AG09319 (cell line): ENCODE measurements at regions not wholly inside any gene's neighbourhood (a gene's known extent, or its start where the extent isn't known, plus 50 kb on each side); places are given as distances from the start of the nearest gene placed in this dataset.

ENCODE experiments used
- DNase-seq: peaks from one replicate; pipeline ENCODE4 v3.0.0-alpha.2; 2010; ENCODE audit warnings: low read depth; ENCODE audit errors: extremely low read depth
- TF ChIP-seq, protein P1 (sequence below): IDR thresholded peaks from 2 replicates; pipeline ENCODE4 v1.5.1; 2011; ENCODE audit warnings: low read depth, mild to moderate bottlenecking, inconsistent platforms, low read length, moderate library complexity

DNA sequence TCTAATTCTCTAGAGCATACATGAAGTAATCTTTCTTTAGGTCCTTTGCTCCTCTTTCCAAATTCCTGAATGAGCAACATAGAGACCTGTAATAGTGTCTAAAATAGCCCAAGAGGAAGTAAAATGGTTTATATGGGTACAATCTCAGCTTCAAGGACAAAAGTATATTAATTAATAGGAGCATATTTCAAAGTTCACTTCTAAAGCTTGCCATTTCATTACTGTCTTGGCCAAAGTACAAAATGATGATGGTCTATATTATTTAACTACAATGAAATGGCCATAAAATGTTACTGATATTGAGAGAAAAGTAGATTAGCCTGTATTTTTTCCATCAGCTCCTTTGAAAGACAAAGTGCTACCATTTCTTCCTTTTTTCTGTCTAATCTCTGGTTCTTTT, 410.4 kb upstream of the NOVA1 start:
- DNase-seq = no peak
- TF ChIP-seq, protein P1, sequence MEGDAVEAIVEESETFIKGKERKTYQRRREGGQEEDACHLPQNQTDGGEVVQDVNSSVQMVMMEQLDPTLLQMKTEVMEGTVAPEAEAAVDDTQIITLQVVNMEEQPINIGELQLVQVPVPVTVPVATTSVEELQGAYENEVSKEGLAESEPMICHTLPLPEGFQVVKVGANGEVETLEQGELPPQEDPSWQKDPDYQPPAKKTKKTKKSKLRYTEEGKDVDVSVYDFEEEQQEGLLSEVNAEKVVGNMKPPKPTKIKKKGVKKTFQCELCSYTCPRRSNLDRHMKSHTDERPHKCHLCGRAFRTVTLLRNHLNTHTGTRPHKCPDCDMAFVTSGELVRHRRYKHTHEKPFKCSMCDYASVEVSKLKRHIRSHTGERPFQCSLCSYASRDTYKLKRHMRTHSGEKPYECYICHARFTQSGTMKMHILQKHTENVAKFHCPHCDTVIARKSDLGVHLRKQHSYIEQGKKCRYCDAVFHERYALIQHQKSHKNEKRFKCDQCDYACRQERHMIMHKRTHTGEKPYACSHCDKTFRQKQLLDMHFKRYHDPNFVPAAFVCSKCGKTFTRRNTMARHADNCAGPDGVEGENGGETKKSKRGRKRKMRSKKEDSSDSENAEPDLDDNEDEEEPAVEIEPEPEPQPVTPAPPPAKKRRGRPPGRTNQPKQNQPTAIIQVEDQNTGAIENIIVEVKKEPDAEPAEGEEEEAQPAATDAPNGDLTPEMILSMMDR = no peak

DNA sequence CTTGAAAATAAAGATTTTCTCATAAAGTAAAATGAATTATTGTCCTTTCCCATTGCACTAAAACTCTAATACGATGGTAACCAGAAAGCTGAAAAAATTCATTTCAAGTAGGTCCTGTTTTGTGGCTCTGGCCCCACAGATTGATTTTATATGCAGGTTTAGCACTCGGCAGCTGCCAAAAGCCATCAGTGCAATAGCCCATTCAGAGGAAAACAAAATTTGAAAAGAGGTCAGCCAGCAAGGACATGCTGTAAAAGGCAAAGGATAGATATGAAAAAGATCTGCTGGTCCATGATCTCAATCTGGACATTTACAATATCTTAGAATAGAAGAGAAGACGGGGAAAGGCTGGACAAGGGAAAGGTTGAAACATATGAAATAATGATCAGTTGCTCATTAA, 414.8 kb upstream of the NOVA1 start:
- TF ChIP-seq, protein P1 = no peak
- DNase-seq = no peak

DNA sequence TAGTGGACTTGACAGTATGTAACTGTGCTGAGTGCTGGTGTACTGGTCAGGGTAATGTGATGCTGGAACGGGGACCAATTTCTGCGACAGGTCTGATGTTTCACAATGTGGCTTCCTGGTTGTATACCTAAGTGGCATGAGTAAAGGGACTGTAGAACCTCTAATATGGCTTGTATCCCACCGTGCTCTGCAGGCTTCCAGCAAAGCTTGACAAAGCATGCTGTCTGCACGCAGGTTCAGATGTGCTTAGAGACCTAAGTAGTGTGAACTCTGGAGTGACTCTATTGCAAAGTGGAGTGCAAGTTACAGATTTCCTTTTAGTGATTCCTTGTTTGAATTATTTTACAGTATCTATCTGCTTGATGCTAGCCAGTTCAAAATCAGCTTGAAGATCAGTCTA, 415.8 kb upstream of the NOVA1 start:
- TF ChIP-seq, protein P1 = no peak
- DNase-seq = no peak

DNA sequence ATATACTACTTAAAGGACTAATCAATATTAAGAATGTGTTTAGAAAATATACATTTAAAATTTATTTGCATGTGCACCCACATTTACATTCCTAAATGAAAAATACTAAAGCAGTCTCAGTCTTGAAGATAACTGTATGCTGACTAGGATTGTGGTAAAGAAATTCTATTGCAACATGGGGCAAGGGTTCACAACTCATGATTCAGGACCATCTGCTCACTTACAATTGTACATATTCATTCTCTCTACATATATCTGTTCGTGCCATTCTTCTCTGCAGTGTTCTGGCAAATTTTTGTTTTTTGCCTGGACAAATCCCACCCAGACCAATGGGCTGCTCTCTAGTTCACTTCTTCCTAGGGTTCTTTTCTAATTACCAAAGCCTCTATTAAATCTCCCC, 417.2 kb upstream of the NOVA1 start:
- no peak for DNase-seq
- TF ChIP-seq, protein P1 = no peak

DNA sequence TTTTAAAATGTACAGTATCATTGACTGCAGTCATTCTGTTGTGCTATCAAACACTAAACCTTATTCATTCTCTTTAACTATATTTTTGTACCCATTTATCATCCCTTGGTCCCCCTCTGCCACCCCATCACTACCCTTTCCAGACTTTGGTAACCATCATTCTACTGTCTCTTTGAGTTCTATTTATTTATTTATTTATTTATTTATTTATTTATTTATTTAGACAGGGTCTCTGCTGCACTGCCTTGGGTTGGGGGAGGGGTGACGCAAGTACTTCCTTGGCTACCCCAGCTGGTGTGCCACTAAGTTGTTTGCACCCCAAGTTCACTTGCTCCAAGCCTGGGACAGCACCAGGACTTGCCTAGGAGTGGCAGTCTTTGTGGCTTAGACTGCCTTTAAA, 427.8 kb upstream of the NOVA1 start:
- no peak for DNase-seq
- TF ChIP-seq, protein P1 = no peak

DNA sequence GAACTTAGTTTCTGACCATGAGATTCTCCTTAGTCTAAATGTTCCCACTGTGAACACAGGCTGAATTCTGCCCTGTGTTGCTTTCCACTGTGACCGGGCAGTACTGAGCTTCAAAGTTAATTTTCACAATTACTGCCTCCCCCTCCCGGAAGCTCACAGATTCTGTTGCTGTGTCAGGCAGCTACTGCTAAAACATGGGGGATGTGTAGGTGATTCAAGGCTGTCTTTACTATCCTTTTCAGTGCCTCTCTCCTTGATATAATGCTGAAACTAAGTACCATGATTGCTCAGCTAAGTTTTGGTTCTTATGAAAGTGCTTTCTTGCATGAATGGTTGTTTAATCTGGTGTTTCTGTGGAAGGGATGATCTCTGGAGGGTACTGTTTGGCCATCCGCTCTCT, 428.3 kb upstream of the NOVA1 start:
- no peak for DNase-seq
- TF ChIP-seq, protein P1 = no peak

DNA sequence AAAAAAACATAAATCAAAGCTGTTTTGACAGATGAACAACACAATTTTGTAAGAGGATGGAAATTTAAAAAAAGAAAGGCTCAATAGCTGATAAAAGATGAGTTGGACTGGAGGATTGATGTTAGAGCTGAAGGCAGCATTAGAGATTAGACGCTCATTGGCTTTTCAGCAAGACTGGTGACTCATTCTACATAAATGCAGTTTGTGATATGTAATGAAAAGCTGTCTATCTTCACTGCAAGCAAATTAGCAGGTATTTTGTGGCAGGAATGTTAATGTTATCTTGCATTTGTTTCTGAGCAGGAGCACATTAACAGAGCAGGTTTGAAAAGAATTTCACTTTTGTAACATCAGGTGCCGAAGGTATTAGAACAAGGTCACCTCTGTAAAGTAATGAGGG, 442.7 kb upstream of the NOVA1 start:
- TF ChIP-seq, protein P1 = no peak
- DNase-seq = no peak
